K562 (cell line): ENCODE measurements at regions not wholly inside any gene's neighbourhood (a gene's known extent, or its start where the extent isn't known, plus 50 kb on each side); places are given as distances from the start of the nearest gene placed in this dataset.

Experiments used
- ATAC-seq: fragments of 200-7000 bp; cut with Tn5 transposase; 3 replicates; pipeline ENCODE4 v1.9.1; 2020; ENCODE audit warnings: moderate library complexity
- BruUV-seq: library from RNA; stranded (reverse); fragments of 400-500 nt; replicated peaks from 2 replicates; lab custom pipeline; 2021; lab: Mats Ljungman, UMichigan
- CTCF ChIA-PET: fragments of 300-600 bp; formaldehyde crosslinking; extraction: SDS; loops from one replicate; lab custom pipeline; 2021; ENCODE audit warnings: low intra/inter-chr PET ratio; lab: Yijun Ruan, JAX
- POLR2A ChIA-PET: fragments of 300-600, 350-650 bp; sonication (Branson Sonifier 250); formaldehyde crosslinking; extraction: SDS; loops from one replicate; lab custom pipeline; 2021; ENCODE audit warnings: antibody characterized with exemption, inconsistent platforms; lab: Yijun Ruan, JAX
- DNase-seq, 4 experiments: peaks; one replicate each; pipeline versions ENCODE4 v3.0.0 to v3.0.0-alpha.2; 2011 to 2018; ENCODE audit warnings: low spot score in 3 of 4, mixed read lengths in 3 of 4; ENCODE audit errors: extremely low read depth in 1 of 4
- FAIRE-seq: peaks from 2 replicates; lab custom pipeline; 2011; peaks lifted over from hg19 to GRCh38; lab: Jason Lieb, UNC
- H2AFZ ChIP-seq: 2 replicates; pipeline ENCODE4 v1.6.0; 2011; ENCODE audit warnings: low read depth, low read length, control low read depth, inconsistent platforms
- H3K27ac ChIP-seq: fragments of 200-600 bp; 3 replicates; pipeline ENCODE4 v1.8.0; 2011; ENCODE audit warnings: low read depth, mild to moderate bottlenecking, control low read depth, inconsistent platforms, low read length, moderate library complexity, mixed read lengths; ENCODE audit errors: extremely low read depth
- H3K27me3 ChIP-seq, 2 experiments: fragments of 300-600 bp in 1 of 2; 2 replicates in 1 of 2; 3 replicates in 1 of 2; pipeline versions ENCODE4 v1.6.0 to v1.8.0; 2011; ENCODE audit warnings: inconsistent platforms in 2 of 2, low read length in 2 of 2, mild to moderate bottlenecking in 1 of 2, mixed read lengths in 1 of 2, moderate library complexity in 1 of 2; ENCODE audit not compliant: control insufficient read depth in 2 of 2, insufficient read depth in 2 of 2
- H3K36me3 ChIP-seq: fragments of 300-600 bp; 3 replicates; pipeline ENCODE4 v1.8.0; 2011; ENCODE audit warnings: mild to moderate bottlenecking, low read length, inconsistent platforms; ENCODE audit not compliant: control insufficient read depth, insufficient read depth
- H3K4me1 ChIP-seq, 2 experiments: fragments of 200-600 bp in 1 of 2; replicated peaks in 1 of 2; 2 replicates in 1 of 2; 3 replicates in 1 of 2; pipeline versions ENCODE4 v1.5.1 to v1.8.0; 2011; ENCODE audit warnings: inconsistent platforms in 2 of 2, low read length in 2 of 2, mild to moderate bottlenecking in 1 of 2, mixed read lengths in 1 of 2, moderate library complexity in 1 of 2; ENCODE audit not compliant: control insufficient read depth in 2 of 2, insufficient read depth in 2 of 2
- H3K4me2 ChIP-seq: 2 replicates; pipeline ENCODE4 v1.6.1; 2011; ENCODE audit warnings: low read length, control low read depth, inconsistent platforms, mixed read lengths; ENCODE audit not compliant: insufficient read depth
- H3K4me3 ChIP-seq: fragments of 200-600 bp; sonication (generic), shearing (Covaris generic); 2 replicates; pipeline ENCODE4 v1.5.1; 2016; ENCODE audit warnings: control low read depth, inconsistent platforms
- H3K79me2 ChIP-seq: fragments of 200-600 bp; 3 replicates; pipeline ENCODE4 v1.8.0; 2011; ENCODE audit warnings: low read length, inconsistent platforms; ENCODE audit not compliant: control insufficient read depth, insufficient read depth
- H3K9ac ChIP-seq, 2 experiments: 2 replicates each; pipeline versions ENCODE4 v1.6.0 to v1.6.1; 2011; ENCODE audit warnings: low read depth in 2 of 2, low read length in 2 of 2, control low read depth in 1 of 2, inconsistent platforms in 1 of 2, mild to moderate bottlenecking in 1 of 2, mixed read lengths in 1 of 2; ENCODE audit not compliant: insufficient read depth in 1 of 2
- H3K9me1 ChIP-seq: one replicate; pipeline ENCODE4 v1.6.0; 2011; ENCODE audit warnings: inconsistent platforms, mild to moderate bottlenecking, low read length, moderate library complexity; ENCODE audit not compliant: control insufficient read depth, insufficient read depth
- H3K9me3 ChIP-seq: replicated peaks from 2 replicates; pipeline ENCODE4 v1.5.1; 2011; ENCODE audit warnings: low read depth, low read length, inconsistent platforms; ENCODE audit not compliant: control insufficient read depth, insufficient read depth
- H4K20me1 ChIP-seq: replicated peaks from 2 replicates; pipeline ENCODE4 v1.6.1; 2011; ENCODE audit warnings: low read length, inconsistent platforms, mixed read lengths; ENCODE audit not compliant: control insufficient read depth, insufficient read depth
- CGGBP1 ChIP-seq: fragments of 250-450 bp; sonication (Bioruptor Pico); IDR thresholded peaks from 2 replicates; pipeline ENCODE4 v1.9.0; 2021; ENCODE audit warnings: mild to moderate bottlenecking
- CREB1 ChIP-seq, 2 experiments: sonication (generic) in 1 of 2; formaldehyde crosslinking in 1 of 2; IDR thresholded peaks; 2 replicates each; pipeline versions ENCODE4 v1.6.1 to v1.8.0; 2012 to 2022; ENCODE audit warnings: inconsistent platforms in 1 of 2, mild to moderate bottlenecking in 1 of 2, missing genetic modification reagents in 1 of 2, moderate library complexity in 1 of 2
- DDX20 ChIP-seq: fragments of 450-650 bp; IDR thresholded peaks from 2 replicates; pipeline ENCODE4 v1.6.1; 2016; ENCODE audit warnings: missing genetic modification characterization, low read depth, mild to moderate bottlenecking, missing compliant biosample characterization, moderate library complexity
- ELF2 ChIP-seq: fragments of 250-450 bp; sonication (Bioruptor Pico); IDR thresholded peaks from 2 replicates; pipeline ENCODE4 v1.5.0; 2021; ENCODE audit warnings: mild to moderate bottlenecking
- FOXK2 ChIP-seq, 2 experiments: fragments of 450-650 bp; IDR thresholded peaks in 1 of 2; conservative IDR thresholded peaks in 1 of 2; 2 replicates each; pipeline ENCODE4 v1.6.1; 2016; ENCODE audit warnings: low read depth in 2 of 2, mild to moderate bottlenecking in 1 of 2
- KLF13 ChIP-seq: fragments of 450-650 bp; IDR thresholded peaks from 2 replicates; pipeline ENCODE4 v1.6.1; 2016; ENCODE audit warnings: missing genetic modification characterization, low read depth, mild to moderate bottlenecking, missing compliant biosample characterization, moderate library complexity, borderline replicate concordance
- MAFG ChIP-seq: fragments of 450-650 bp; conservative IDR thresholded peaks from 2 replicates; pipeline ENCODE4 v1.6.1; 2016; ENCODE audit warnings: missing genetic modification characterization, missing compliant biosample characterization
- MCM3 ChIP-seq: fragments of 450-650 bp; IDR thresholded peaks from 2 replicates; pipeline ENCODE4 v1.6.1; 2016
- NFIC ChIP-seq: fragments of 450-650 bp; IDR thresholded peaks from 2 replicates; pipeline ENCODE4 v1.6.1; 2017; ENCODE audit warnings: mild to moderate bottlenecking, inconsistent platforms
- PCBP1 ChIP-seq: fragments of 200-400 bp; formaldehyde crosslinking; IDR thresholded peaks from 2 replicates; pipeline ENCODE4 v1.6.1; 2018; ENCODE audit warnings: mild to moderate bottlenecking, low read depth, low read length; ENCODE audit not compliant: poor library complexity, severe bottlenecking
- PHF20 ChIP-seq: fragments of 450-650 bp; IDR thresholded peaks from 2 replicates; pipeline ENCODE4 v1.6.1; 2018; ENCODE audit not compliant: partially characterized antibody
- PKNOX1 ChIP-seq: fragments of 450-650 bp; IDR thresholded peaks from 2 replicates; pipeline ENCODE4 v1.6.1; 2016
- PML ChIP-seq: IDR thresholded peaks from 2 replicates; pipeline ENCODE4 v1.6.1; 2012; ENCODE audit warnings: low read length, inconsistent platforms
- SETDB1 ChIP-seq: IDR thresholded peaks from one replicate; pipeline ENCODE4 v1.6.1; 2012; ENCODE audit warnings: low read length, control low read depth, inconsistent platforms
- SMC3 ChIP-seq: conservative IDR thresholded peaks from 2 replicates; pipeline ENCODE4 v1.6.1; 2011; ENCODE audit warnings: low read depth, low read length, improper control_type of control experiment; ENCODE audit not compliant: insufficient read depth
- SP1 ChIP-seq: sonication (generic); formaldehyde crosslinking; IDR thresholded peaks from 2 replicates; pipeline ENCODE4 v1.8.1; 2022; ENCODE audit warnings: mild to moderate bottlenecking, missing genetic modification reagents
- TFAM ChIP-seq: fragments of 250-450 bp; sonication (Bioruptor Pico); conservative IDR thresholded peaks from 2 replicates; pipeline ENCODE4 v1.5.0; 2021; ENCODE audit warnings: mild to moderate bottlenecking, moderate library complexity
- ZBTB5 ChIP-seq: fragments of 450-650 bp; IDR thresholded peaks from 2 replicates; pipeline ENCODE4 v1.6.1; 2017; ENCODE audit warnings: antibody characterized with exemption
- ZNF707 ChIP-seq: fragments of 250-450 bp; sonication (Bioruptor Pico); conservative IDR thresholded peaks from 2 replicates; pipeline ENCODE4 v1.8.0; 2022; ENCODE audit warnings: inconsistent platforms, mild to moderate bottlenecking, moderate library complexity
- ZSCAN29 ChIP-seq: fragments of 450-650 bp; IDR thresholded peaks from 2 replicates; pipeline ENCODE4 v1.6.1; 2017
- WGBS: fragments of 100-300 bp; shearing (Covaris generic); methylation state at CpG from one replicate; pipeline ENCODE4 v1.1.6; 2016; ENCODE audit warnings: low coverage, mixed read lengths; ENCODE audit not compliant: insufficient coverage; ENCODE audit errors: missing lambda C conversion rate; 5-methylcytosine and 5-hydroxymethylcytosine counted together
- in situ Hi-C: fragments of 300-500 bp; cut with MboI; formaldehyde crosslinking; loops from 4 replicates; pipeline ENCODE4 v1.15.0; 2018; ENCODE audit warnings: inconsistent platforms, mixed read lengths
- intact Hi-C: fragments of 100-400 bp; cut with micrococcal nuclease; formaldehyde crosslinking; loops from 2 replicates; pipeline ENCODE4 v1.14.2; 2022

GRCh38 chr7:41146429-41146828 is 556.5 kb downstream of the INHBA start:
- ATAC-seq (no peak), FAIRE-seq (no peak), DNase-seq (no peak)
- no peak overlapping the region for H2AFZ ChIP-seq
- TF ChIP-seq SP1: no peak
- TF ChIP-seq CGGBP1 (CRISPR knock-in tag): no peak
- no peak for TF ChIP-seq PCBP1
- TF ChIP-seq NFIC: no peak
- TF ChIP-seq TFAM (CRISPR knock-in tag): no peak
- TF ChIP-seq MCM3: no peak
- no peak for TF ChIP-seq PML
- no peak for TF ChIP-seq ZNF707 (CRISPR knock-in tag)
- no peak for TF ChIP-seq ELF2 (CRISPR knock-in tag)
- TF ChIP-seq PHF20: no peak
- TF ChIP-seq MAFG (tag): no peak
- no peak for TF ChIP-seq PKNOX1
- no peak for TF ChIP-seq ZBTB5
- no peak for TF ChIP-seq KLF13 (tag)
- TF ChIP-seq SETDB1: no peak
- TF ChIP-seq SMC3: no peak
- no peak for TF ChIP-seq FOXK2 (conservative IDR thresholded peaks at IDR 0.05 in 1 of 2, IDR thresholded peaks at IDR 0.05 in 1 of 2; ENCODE audit: low read depth in 2 of 2)
- no peak for TF ChIP-seq DDX20 (tag)
- no peak for TF ChIP-seq ZSCAN29
- TF ChIP-seq CREB1 (IDR thresholded peaks at IDR 0.05): no peak
- no peak for TF ChIP-seq CREB1 (CRISPR knock-in tag; IDR thresholded peaks at IDR 0.05)
- H3K27ac ChIP-seq: no peak overlapping the region
- H3K79me2 ChIP-seq: no peaks in the 10 kb centered on the region
- POLR2A ChIA-PET: no interaction called here
- in situ Hi-C loops: no loop called here
- no TSS peak for BruUV-seq
- no peak overlapping the region for H3K9ac ChIP-seq
- H3K4me2 ChIP-seq: no peak overlapping the region
- CTCF ChIA-PET: no interaction called here
- H3K27me3 ChIP-seq: no peaks in the 10 kb centered on the region
- H3K9me1 ChIP-seq: no peaks in the 10 kb centered on the region
- no peaks in the 10 kb centered on the region for H4K20me1 ChIP-seq
- H3K9me3 ChIP-seq: no peaks in the 10 kb centered on the region; the same call in 1 of the 2 replicates
- no peaks in the 10 kb centered on the region for H3K36me3 ChIP-seq
- 3% methylated on average over 3 of the region's 3 CpGs for WGBS
- H3K4me1 ChIP-seq: no peaks in the 10 kb centered on the region
- intact Hi-C loops: no loop called here
- no peak overlapping the region for H3K4me3 ChIP-seq
